Endodermal cell (in vitro differentiated cells): ENCODE measurements at regions not wholly inside any gene's neighbourhood (a gene's known extent, or its start where the extent isn't known, plus 50 kb on each side); places are given as distances from the start of the nearest gene placed in this dataset.
A peak's percentile ranks its signal among the peaks of the same experiment; 100 is the strongest.

Source experiments
- DNase-seq: peaks from one replicate; pipeline ENCODE4 v3.0.0-alpha.2; 2017
- H3K27ac ChIP-seq: 2 replicates; pipeline ENCODE4 v1.5.1; 2013; ENCODE audit warnings: mild to moderate bottlenecking, low read depth, low read length, moderate library complexity
- H3K27me3 ChIP-seq: 2 replicates; pipeline ENCODE4 v1.6.1; 2013; ENCODE audit warnings: mild to moderate bottlenecking, low read length, moderate library complexity; ENCODE audit not compliant: insufficient read depth, control insufficient read depth, poor library complexity, severe bottlenecking
- H3K36me3 ChIP-seq: 2 replicates; pipeline ENCODE4 v1.7.0; 2013; ENCODE audit warnings: mild to moderate bottlenecking, low read length, moderate library complexity; ENCODE audit not compliant: control insufficient read depth, insufficient read depth
- H3K4me1 ChIP-seq: one replicate; pipeline ENCODE4 v1.7.0; 2013; ENCODE audit warnings: low read length; ENCODE audit not compliant: control insufficient read depth, insufficient read depth
- H3K4me3 ChIP-seq: 2 replicates; pipeline ENCODE4 v1.5.1; 2013; ENCODE audit warnings: mild to moderate bottlenecking, low read length, moderate library complexity
- H3K9ac ChIP-seq: 2 replicates; pipeline ENCODE4 v1.6.1; 2013; ENCODE audit warnings: mild to moderate bottlenecking, low read length, moderate library complexity; ENCODE audit not compliant: poor library complexity, severe bottlenecking; ENCODE audit errors: extremely low read depth
- H3K9me3 ChIP-seq: 2 replicates; pipeline ENCODE4 v1.6.1; 2013; ENCODE audit warnings: mild to moderate bottlenecking, low read length, moderate library complexity; ENCODE audit not compliant: control insufficient read depth
- H3K27ac Mint-ChIP-seq: 2 replicates; pipeline ENCODE4 v1.8.0; 2020; ENCODE audit warnings: mixed read lengths
- H3K27me3 Mint-ChIP-seq: 2 replicates; pipeline ENCODE4 v1.8.0; 2021; ENCODE audit warnings: mild to moderate bottlenecking, mixed read lengths; ENCODE audit not compliant: insufficient read depth
- H3K36me3 Mint-ChIP-seq: 2 replicates; pipeline ENCODE4 v1.8.0; 2020; ENCODE audit warnings: low read depth, mixed read lengths
- H3K4me1 Mint-ChIP-seq: 2 replicates; pipeline ENCODE4 v1.8.0; 2020; ENCODE audit warnings: mixed read lengths
- H3K4me3 Mint-ChIP-seq: 2 replicates; pipeline ENCODE4 v1.8.0; 2020; ENCODE audit warnings: mild to moderate bottlenecking, moderate library complexity, mixed read lengths
- H3K9me3 Mint-ChIP-seq: 2 replicates; pipeline ENCODE4 v1.8.0; 2020; ENCODE audit warnings: mild to moderate bottlenecking, mixed read lengths
- WGBS, 2 experiments: methylation state at CpG; one replicate each; pipeline versions ENCODE4 v1.1.5 to v1.1.7; 2013; ENCODE audit warnings: missing lambda C conversion rate in 2 of 2, mixed read lengths in 1 of 2; ENCODE audit not compliant: insufficient coverage in 1 of 2, insufficient read length in 1 of 2; 5-methylcytosine and 5-hydroxymethylcytosine counted together
- TF ChIP-seq, protein P1 (sequence below): fragments of 200-600 bp; sonication (generic); conservative IDR thresholded peaks from 2 replicates; pipeline ENCODE4 v1.5.0; 2021; ENCODE audit warnings: antibody characterized with exemption, mild to moderate bottlenecking

DNA sequence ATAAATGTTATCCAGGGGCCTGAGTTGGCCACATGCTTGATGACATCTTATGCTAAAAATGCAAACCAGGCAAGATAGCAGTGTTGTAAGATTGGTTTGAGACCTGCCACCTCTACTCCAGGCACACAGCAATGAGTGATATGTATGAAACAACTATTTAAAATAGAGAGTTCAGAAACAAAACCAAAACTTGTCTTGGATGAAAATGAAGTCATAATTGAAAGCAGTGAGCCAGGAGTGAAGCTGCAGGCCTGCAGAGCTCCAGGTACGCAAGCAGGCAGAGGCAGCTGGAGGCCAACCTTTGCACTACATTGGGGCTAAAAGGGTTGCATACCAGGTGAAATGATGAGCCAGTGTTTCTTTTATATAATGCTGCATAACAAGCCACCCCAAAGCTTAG, 89.2 kb upstream of the SPATS2L start:
- H3K4me3 ChIP-seq: no peak overlapping the region
- Mint-ChIP-seq H3K9me3 (no peaks in the 10 kb centered on the region), H3K4me3 (no peak overlapping the region), H3K27ac (no peak overlapping the region), H3K36me3 (no peaks in the 10 kb centered on the region), H3K27me3 (no peaks in the 10 kb centered on the region), H3K4me1 (peaks cover 30% of the 10 kb centered on the region)
- 97 to 100% methylated on average over 1 of the region's 1 CpG for WGBS, 2 experiments
- peaks cover 18% of the 10 kb centered on the region for H3K4me1 ChIP-seq
- no peaks in the 10 kb centered on the region for H3K27me3 ChIP-seq
- TF ChIP-seq, protein P1, sequence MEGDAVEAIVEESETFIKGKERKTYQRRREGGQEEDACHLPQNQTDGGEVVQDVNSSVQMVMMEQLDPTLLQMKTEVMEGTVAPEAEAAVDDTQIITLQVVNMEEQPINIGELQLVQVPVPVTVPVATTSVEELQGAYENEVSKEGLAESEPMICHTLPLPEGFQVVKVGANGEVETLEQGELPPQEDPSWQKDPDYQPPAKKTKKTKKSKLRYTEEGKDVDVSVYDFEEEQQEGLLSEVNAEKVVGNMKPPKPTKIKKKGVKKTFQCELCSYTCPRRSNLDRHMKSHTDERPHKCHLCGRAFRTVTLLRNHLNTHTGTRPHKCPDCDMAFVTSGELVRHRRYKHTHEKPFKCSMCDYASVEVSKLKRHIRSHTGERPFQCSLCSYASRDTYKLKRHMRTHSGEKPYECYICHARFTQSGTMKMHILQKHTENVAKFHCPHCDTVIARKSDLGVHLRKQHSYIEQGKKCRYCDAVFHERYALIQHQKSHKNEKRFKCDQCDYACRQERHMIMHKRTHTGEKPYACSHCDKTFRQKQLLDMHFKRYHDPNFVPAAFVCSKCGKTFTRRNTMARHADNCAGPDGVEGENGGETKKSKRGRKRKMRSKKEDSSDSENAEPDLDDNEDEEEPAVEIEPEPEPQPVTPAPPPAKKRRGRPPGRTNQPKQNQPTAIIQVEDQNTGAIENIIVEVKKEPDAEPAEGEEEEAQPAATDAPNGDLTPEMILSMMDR: no peak
- no peak for DNase-seq
- H3K27ac ChIP-seq: no peak overlapping the region
- H3K9ac ChIP-seq: no peak overlapping the region
- H3K9me3 ChIP-seq: no peaks in the 10 kb centered on the region
- no peaks in the 10 kb centered on the region for H3K36me3 ChIP-seq

DNA sequence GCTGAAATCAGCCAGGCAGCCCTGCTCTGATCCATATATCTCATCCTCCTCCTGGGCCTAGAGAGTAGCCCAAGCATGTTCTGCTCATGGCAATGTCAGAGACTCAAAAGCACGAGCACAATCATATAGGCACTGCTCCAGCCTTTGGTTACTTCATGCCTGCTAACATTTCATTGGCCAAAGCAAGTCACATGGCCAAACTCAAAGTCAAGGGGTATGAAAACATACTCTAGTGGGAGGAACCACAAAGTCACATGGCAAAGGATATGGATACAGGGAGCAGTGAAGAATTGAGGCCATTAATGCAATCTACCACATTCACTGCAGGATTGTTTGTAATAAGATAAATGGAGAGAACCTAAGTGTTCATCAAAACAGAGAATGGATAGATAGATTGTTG, 87.8 kb upstream of the SPATS2L start:
- Histone ChIP-seq H3K27me3 (no peaks in the 10 kb centered on the region), H3K36me3 (no peaks in the 10 kb centered on the region), H3K9ac (no peak overlapping the region), H3K9me3 (no peaks in the 10 kb centered on the region), H3K27ac (no peak overlapping the region), H3K4me1 (peaks cover 18% of the 10 kb centered on the region), H3K4me3 (no peak overlapping the region)
- Mint-ChIP-seq H3K36me3 (no peaks in the 10 kb centered on the region), H3K27ac (no peak overlapping the region), H3K4me3 (no peak overlapping the region), H3K27me3 (no peaks in the 10 kb centered on the region), H3K9me3 (no peaks in the 10 kb centered on the region), H3K4me1 (peaks cover 25% of the 10 kb centered on the region)
- DNase-seq: no peak
- TF ChIP-seq, protein P1: no peak
- 94 to 100% methylated on average over 1 of the region's 1 CpG for WGBS, 2 experiments

DNA sequence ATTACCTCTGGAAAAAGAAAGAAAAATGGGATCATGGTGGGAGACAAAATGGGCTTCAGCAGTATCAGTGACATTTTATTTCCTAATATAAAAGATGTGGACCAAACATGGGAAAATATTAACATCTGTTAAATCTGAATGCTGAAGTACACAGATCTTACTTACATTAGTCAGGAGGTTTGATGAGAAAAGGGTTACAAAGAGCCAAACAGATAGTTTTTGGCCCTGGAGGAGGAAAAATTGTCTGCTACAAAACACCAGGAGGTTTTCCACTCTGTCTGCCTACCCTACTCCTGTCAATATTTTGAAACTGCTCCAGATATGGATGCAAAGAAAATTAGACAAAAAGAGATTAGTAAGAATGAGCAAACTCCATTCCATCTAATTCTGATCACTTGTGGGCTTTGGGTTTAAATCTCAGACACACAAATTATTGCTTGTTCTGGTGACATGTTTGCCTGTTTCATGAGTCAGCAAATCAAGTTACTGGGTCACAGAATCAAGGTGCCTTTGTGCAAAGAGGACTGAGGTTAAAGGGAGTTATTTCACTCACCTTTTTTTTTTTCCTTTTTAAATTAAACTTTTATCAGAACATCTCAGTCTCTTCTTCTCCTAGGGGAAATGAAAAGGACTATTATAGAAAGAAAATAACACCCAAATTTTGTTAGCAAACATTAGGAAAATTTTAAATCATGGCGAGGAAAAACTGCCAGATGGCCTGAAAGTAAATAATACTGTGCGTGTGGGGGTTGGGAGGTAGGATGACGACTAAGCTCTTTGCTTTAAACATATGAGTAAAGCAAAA, 87.0 kb upstream of the SPATS2L start:
- H3K27ac Mint-ChIP-seq: peak overlapping the region; percentile 58
- no peaks in the 10 kb centered on the region for H3K36me3 Mint-ChIP-seq
- Histone ChIP-seq H3K36me3 (no peaks in the 10 kb centered on the region), H3K27ac (no peak overlapping the region), H3K4me1 (peaks cover 18% of the 10 kb centered on the region), H3K27me3 (no peaks in the 10 kb centered on the region), H3K9ac (no peak overlapping the region), H3K4me3 (no peak overlapping the region), H3K9me3 (no peaks in the 10 kb centered on the region)
- TF ChIP-seq, protein P1: no peak
- no peaks in the 10 kb centered on the region for H3K27me3 Mint-ChIP-seq
- DNase-seq: no peak
- peaks cover 25% of the 10 kb centered on the region for H3K4me1 Mint-ChIP-seq
- H3K9me3 Mint-ChIP-seq: no peaks in the 10 kb centered on the region
- H3K4me3 Mint-ChIP-seq: no peak overlapping the region
- WGBS, 2 experiments: 79 to 88% methylated on average over 3 of the region's 3 CpGs
